M059J (cell line): ENCODE measurements at regions not wholly inside any gene's neighbourhood (a gene's known extent, or its start where the extent isn't known, plus 50 kb on each side); places are given as distances from the start of the nearest gene placed in this dataset.
"Not testable (repeated sequence)": the region's sequence is repeated elsewhere in the genome, so short reads cannot be mapped to it uniquely, and the experiment has no call there.

Experiments
- DNase-seq: peaks from one replicate; pipeline ENCODE4 v3.0.0-alpha.2; 2012; ENCODE audit warnings: low read depth

DNA sequence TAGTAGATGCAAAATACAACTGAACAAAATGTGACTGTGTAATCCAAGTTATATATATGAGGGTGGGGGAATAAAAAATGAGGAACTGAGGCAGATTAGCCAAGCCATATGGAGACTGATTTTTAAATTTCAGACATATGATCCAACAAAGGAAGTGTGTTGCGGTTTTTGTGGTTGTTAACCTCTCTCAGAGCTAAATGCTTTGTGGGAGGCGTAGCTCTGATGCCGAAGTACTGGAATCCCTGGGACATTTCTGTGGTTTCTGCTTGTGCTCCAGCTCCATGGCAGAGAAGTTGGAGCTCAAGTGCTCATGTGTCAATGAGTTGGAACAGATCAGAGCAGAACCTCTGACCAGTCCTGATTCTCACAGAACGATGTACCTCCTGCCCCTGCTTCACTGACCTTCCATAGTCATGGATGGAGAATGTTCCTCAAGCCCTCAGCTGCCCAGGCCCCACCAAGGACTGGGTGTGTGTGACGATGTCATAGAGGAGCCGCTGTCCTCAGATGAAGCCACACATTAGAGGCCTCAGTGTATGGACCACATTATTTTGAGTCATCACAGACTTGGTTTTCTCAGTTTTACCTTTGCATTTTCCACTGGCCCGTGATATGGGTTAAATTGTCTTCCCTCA, 107.6 kb downstream of the SOX1 start:
- DNase-seq = peak; percentile 47

DNA sequence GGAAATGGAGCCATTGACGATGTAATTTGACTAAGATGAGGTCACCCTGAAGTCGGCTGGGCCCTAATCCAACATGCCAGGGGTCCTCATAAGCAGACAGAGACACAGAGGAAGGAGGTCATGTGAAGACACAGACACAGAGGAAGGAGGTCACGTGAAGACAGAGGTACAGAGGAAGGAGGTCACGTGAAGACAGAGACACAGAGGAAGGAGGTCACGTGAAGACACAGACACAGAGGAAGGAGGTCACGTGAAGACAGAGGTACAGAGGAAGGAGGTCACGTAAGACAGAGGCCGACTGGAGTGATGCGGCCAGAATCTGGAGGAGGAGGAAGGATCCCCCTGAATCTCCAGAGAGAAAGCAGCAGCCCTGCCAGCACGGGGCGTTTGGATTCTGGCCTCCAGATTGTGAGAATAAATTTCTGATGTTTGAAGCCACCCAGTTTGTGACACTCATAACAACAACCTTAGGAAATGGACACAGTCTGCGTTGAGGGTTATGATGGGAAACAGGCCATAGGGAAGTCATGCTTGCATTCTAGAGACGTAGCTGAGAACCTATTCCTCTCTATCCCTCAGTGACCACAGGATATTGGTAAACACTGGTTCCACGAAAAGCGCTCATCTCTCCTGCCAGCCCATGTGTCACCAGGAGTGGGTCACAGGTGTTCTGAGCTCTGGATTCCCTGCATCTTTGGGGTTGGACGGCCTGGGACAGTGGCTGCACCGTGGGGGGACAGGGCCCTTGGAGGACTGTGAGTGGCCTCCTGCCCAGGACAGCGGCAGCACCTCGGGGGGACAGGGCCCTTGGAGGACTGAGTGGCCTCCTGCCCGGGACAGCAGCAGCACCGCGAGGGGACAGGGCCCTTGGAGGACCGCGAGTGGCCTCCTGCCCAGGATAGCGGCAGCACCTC, 108.5 kb downstream of the SOX1 start:
- DNase-seq = no peak

DNA sequence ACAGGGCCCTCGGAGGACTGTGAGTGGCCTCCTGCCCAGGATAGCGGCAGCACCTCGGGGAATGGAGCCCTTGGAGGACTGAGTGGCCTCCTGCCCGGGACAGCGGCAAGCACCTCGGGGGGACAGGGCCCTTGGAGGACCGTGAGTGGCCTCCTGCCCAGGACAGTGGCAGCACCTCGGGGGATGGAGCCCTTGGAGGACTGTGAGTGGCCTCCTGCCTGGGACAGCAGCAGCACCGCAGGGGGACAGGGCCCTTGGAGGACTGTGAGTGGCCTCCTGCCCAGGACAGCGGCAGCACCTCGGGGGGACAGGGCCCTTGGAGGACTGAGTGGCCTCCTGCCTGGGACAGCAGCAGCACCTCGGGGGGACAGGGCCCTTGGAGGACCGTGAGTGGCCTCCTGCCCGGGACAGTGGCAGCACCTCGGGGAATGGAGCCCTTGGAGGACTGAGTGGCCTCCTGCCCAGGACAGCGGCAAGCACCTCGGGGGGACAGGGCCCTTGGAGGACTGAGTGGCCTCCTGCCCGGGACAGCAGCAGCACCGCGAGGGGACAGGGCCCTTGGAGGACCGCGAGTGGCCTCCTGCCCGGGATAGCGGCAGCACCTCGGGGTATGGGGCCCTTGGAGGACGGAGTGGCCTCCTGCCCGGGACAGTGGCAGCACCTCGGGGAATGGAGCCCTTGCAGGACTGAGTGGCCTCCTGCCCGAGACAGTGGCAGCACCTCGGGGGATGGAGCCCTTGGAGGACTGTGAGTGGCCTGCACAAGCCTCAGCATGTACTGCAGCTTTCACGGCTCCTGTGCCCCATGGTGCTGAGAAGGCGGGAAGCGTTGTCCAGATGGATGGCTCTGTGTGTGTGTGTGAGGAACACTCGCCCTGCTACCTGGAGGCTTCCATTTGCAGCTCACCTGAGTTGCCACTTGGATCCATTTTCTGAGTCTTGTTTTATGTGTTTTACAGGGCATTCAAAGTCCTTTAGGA, 109.5 kb downstream of the SOX1 start:
- DNase-seq = not testable (repeated sequence)

DNA sequence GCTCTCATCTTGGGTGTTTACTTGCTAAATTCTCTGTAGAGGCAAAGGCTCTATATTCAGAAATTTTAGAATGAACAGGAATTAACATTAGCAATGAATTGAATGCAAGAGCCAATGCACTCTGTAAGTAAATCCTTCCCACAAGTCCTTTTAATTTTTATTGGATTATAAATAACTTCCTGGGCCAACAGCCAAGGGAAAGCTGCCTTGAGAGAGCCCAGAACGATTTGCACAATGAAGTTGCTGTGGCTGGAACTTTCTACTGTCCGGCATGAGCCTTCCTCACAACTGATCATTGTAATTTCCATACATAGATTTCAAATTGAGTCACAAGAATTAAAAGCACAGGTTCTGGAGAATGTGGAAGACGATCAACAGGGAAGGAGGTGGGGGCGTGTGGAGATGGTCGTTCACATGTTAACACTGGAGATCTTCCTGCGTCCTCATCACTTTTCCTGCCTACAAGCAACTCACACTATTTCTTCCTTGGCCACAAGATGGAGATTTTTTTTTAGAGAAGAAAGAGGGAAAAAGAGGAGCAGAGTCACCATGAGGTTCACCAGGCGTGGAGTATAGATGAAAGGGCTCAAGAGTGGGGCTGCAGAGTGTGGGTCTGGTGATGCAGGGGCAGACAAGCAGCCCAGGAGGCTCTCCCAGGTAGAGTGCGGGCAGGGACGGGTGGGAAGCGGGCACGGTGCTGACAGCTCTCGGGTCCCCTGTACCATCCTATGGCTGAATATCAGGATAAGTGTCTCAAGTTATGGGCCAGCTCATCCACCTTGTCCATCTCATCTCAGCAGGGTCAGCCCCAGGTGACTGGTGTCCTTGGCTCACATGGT, 110.7 kb downstream of the SOX1 start:
- no peak for DNase-seq

DNA sequence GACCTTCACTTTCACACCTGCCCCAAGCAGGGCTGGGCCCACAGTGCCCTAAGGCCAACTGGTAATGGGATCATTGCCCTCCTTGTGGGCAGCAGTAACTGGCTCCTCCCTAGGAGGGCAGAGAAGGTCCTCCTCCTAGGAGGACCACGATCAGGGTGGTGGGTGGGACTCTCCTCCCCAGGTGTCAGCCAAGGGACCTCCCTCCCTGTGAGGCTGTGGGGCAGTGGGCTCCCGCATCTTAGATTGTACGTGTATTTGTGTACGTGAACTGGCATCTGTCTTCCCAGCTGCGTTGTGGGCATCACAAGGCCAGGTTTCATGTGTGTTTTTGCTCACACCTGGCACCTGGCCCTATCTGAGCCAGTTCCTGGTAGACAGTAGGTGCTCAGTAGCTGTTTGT, 111.8 kb downstream of the SOX1 start:
- DNase-seq = no peak

DNA sequence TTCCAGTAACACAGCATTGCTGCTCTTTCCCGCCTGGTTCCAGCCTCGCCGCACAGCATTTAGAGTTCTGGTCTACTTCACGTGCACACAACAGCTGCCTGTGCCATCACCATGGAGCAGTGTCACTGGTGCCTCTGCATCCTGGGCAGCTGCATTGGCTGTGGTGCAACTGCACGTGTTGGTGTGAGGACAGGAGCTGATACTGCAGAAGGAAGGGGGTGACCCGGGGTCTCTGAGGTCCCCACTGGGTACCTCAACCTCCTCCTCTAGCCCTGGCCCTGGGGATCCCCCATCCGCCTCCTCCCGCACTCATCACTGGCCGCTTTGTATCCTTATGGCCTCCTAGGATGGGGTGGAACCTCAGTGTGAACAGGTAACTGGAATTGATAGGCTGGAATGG, 112.5 kb downstream of the SOX1 start:
- DNase-seq = no peak

DNA sequence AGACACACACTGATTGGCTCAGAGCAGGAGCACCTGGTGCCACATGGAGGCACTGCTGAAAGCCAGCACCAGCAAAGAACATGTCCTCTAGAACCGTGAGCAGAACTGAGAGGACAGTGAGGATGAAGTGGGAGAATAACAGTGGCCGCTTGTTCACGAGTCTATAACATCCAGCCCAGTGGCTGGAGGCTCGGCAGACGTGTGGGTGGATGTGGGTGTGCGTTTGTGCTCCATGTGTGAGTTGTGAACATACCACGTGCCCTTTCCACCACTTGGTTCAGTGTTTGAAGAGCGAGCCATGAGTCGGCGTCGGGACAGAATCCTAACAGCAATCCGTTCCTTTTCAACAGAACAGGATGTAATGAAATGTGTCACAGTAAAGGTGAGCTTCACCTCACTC, 113.0 kb downstream of the SOX1 start:
- no peak for DNase-seq

DNA sequence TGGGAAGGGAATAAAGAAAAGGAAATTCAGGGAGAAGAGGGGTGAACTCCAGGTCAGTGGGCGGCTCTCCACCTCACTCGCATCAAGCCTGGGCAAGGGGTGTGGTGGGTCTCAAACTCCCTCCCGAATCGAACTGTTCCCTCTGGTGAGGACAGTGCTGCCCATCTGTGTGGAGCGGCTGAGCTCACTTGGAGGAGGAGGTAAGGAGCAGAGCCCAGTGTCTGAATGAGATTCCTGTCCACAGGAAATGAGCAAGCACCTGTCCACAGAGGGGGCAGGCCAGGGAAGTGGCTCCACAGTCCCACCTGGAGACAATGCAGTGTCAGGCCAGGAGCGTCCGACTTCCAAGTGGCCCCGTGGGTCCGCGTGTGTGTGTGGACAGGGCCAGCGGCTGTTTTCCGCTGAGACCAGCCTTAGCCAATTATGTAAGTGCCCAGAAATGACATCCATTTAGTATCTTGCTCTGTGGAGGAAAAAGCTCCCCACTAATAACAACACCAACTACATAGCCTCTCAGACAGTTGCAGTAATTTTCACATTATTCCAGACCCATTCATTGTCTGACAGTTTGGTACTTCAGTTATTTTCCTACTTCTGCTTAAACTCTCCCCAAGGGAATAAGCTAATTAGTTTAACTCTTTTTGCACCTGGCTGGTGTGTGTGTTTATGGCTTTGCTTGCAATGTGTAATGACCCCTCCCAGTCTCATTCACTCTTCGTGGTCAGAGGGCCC, 114.6 kb downstream of the SOX1 start:
- DNase-seq = no peak

DNA sequence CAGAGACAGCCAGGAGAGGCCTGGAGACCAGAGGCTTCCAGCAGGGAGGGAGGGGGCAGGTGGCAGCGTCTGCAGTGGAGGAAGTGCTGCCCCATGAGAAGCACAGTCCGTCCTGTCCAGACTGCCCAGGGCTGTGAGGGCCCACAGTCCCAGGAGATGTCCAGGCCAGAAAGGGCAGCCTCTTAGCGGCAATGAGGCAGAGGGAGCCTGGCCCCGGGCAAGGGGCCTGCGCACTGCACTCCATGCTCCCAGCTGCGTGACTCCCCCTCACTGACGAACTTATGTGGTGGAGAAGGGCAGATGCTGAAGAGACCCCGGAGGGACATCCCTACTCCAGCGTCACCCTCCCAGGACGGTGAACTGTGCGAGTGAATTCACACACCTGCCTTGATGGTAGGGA, 115.3 kb downstream of the SOX1 start:
- no peak for DNase-seq

DNA sequence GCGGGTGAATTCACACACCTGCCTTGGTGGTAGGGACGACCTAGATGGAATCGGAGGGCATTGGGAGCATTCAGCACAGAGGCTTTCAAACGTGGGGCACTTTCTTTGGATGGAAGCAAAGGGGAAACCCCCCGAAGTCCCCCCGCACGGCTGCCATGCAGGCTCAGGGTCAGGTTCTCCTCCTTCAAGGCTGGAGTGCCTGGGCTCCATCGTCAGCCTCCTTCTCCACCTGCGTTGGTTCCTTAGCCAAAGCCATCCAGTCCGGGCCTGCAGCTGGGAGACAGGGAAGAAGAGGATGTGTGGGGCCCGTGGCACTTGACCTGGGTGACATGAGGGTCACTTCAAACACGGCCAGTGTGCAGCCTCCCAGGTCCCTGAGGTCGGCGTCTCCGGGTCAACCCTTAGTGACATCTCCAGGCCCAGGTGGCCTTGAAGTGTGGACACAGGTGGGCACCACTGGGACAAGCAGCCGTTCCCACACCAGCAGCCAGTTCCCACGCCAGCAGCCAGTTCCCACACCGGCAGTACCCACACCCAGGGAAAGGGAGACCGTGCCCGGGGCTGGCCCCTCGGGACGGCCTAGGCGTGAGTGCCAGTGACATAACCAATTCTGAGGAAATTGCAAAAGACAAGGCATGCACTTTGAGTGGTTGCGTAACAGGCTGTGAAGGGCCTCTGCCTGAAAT, 116.0 kb downstream of the SOX1 start:
- no peak for DNase-seq

DNA sequence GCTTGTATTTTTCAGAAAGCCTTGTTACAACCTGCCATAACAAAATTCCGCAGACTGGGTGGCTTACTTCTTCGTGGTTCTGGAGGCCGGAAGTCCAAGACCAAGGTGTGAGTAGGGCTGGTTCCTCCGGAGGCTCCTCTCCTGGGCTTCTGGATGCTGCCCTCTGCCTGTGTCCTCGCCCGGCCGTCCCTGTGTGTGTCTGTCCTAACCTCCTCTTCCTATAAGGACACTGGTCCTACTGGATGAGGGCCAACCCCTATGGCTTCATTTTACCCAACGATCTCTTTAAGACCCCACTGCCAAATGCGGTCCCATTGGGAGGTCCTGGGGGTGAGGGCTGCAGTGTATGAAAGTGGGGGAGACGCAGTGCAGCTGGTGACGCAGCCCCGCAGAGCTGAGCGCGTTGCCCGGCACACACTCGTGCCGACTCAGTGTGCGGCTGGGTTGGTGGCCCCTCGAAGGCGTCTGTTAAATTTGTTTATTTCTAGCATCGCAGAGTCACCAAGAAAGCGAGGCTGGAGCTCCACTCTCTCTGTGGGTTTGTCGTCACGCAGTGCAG, 116.7 kb downstream of the SOX1 start:
- DNase-seq = no peak

DNA sequence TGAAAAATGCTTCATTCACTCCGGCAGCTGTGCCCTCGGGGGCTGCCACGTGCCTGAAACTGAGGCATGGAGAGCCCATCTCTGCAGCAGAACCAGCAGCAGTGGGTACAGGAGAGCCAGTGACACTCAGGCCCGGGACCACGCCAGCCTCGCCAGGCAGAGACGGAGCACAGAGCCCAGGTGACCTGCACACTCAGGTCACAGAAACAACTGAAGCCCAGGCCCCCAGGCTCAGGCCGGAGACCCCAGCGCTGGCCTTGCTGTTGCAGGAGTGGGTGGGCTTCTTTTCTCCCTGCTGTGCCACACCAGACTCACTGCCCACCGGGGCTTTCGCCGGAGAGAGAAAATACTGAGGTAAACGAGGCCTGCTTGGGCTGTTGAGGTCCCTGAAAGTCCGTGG, 117.3 kb downstream of the SOX1 start:
- no peak for DNase-seq

DNA sequence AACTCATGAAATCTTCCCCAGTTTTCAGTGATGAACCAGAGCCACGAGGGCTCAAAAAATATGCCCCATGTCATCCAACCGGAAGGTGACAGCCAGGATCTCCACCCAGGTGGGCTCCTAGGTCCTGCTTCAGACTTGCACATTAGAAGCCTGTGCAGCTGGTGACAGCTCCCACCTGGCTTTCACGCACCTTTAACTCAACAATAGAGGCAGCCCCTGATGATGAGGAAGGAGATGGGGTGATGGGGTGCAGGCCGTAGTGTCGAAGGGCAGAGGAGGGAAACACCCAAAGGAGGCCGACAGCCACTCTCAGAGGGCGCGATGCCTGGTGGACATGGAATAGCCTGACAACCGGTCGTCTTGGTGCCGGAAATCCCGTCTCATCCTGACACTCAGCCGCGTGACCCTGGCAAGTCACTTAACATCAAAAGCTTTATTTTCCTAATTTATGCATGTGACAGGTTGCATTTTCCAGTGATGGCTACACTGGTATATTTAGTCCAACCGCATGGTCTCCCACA, 118.0 kb downstream of the SOX1 start:
- DNase-seq = no peak

DNA sequence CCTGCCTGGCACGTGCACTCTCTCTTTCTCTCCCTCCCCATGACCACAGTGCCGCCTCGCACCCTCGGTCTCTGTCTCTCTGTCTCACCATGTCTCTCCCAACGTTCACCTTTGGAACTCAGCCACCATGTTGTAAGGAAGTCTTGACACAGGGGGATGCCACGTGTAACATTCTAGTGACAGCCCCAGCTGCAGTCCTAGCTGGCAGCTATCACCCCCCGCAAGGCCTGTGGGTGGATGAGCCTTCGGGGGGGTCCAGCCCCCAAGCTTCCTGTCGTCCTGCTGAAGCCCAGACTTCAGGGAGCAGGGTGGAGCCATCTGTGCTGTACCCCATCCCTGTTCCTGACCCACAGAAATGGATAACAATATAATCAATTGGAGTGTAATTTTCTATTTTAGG, 118.5 kb downstream of the SOX1 start:
- no peak for DNase-seq

DNA sequence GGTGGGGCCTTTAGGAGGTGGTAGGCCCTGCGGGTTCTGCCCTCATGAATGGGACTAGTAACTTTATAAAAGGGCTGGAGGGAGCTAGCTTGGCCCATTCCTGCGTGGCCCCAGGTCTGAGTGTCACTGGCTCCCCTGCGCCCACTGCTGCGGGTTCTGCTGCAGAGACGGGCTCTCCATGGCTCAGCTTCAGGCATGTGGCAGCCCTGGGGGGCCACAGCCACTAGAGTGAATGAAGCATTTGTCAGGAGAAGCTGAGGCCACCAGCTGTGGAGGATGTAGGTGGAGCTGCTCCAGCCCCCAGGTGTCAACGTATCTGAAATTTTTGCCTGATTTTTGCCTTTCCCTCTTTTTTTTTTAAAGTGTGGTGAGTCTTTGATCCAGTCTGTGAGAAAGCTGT, 119.1 kb downstream of the SOX1 start:
- DNase-seq = no peak

DNA sequence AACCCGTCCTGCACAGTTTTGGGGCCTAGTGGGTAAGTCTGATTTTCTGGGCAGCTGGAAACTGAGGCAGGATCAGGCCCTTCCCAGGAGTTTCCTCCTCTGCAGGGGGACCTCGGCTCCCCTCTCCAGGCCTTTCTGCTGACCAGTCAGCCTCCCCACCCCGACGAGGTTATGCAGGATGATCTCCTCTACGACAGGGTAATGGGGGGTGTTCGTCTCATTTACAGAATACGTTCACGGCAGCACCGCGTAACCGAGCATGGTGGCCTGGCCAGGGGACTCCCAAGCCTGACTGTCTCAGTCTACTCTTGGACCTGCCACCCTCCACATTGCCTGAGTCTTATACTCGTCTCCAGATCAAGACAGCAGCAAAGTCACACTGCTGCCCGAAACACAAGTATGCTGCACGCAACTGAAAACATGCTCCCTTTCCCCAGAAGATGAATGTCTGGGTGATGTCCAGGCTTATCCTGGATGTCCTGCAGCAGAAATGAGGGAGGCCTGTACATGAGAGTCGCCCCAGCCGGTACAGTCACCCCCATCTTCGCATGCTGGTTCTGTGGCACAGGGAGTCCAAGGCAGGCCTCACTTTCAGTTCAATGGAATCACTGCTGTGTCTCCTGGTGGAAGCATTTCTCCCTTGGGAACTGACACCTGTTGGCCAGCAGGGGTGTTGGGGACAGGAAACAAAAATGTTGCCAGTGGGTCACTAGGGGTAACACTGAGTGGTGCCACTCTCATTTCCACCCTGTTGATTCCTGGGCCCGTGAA, 120.8 kb downstream of the SOX1 start:
- no peak for DNase-seq

DNA sequence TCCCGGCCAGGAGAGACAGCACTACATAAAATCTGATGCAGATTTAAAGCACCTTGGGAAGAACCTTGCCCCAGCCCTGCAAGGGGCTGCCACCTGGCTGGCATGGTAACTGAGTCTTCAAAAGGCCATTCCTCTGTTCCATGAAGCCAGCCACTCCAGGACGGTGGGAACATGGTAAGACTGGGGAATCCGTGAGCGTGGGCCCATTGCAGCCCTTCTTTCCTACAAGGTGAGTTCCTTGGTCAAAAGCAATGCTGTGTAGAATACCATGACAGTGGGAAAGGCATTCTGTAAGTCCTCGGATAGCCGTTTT, 121.3 kb downstream of the SOX1 start:
- DNase-seq = no peak

DNA sequence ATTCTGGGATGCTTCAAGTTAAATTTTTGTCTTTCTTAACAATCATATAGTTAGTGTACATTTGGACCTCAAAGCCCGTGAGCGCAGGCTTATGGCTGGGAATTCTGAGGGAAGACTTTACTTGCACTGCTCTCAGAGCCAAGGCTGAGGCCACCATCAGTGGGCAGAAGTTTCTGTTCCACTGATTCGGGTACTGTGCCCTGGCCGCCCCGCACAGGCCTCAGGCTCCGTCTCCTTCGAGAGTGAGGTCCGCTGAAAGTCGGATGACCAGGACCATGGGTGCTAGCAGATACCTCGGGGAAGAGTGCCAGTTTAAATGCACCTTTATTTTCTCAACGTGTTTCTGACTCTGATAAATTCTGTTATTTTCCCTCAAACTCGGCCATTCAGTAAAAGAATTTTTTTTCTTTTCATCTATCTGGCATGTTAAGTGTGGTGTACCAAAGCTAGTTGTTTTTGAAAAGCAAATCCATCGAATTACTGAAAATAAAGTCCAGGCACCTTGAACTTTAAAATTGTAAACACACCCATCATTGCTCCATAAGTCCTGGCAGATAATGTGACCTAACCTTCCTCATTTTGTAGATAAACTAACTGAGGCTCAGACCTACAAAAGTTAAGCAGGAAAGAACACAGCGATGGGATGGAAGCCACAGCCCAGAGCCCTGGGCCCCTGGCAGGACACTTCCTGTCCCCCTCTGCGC, 126.7 kb downstream of the SOX1 start:
- DNase-seq = no peak
